ENCODE measurements at regions not wholly inside any gene's neighbourhood (a gene's known extent, or its start where the extent isn't known, plus 50 kb on each side); places are given as distances from the start of the nearest gene placed in this dataset.
"Not testable (repeated sequence)": the region's sequence is repeated elsewhere in the genome, so short reads cannot be mapped to it uniquely, and the experiment has no call there.

- Histone ChIP-seq H3K4me3 (no peak overlapping the region), H3K27me3 (ENCODE audit: low read depth) (no peaks in the 10 kb centered on the region), H3K4me1 (no peaks in the 10 kb centered on the region), H3K36me3 (no peaks in the 10 kb centered on the region), H3K9me3 (no peaks in the 10 kb centered on the region), H3K27ac (no peak overlapping the region)
- TF ChIP-seq, protein P1, sequence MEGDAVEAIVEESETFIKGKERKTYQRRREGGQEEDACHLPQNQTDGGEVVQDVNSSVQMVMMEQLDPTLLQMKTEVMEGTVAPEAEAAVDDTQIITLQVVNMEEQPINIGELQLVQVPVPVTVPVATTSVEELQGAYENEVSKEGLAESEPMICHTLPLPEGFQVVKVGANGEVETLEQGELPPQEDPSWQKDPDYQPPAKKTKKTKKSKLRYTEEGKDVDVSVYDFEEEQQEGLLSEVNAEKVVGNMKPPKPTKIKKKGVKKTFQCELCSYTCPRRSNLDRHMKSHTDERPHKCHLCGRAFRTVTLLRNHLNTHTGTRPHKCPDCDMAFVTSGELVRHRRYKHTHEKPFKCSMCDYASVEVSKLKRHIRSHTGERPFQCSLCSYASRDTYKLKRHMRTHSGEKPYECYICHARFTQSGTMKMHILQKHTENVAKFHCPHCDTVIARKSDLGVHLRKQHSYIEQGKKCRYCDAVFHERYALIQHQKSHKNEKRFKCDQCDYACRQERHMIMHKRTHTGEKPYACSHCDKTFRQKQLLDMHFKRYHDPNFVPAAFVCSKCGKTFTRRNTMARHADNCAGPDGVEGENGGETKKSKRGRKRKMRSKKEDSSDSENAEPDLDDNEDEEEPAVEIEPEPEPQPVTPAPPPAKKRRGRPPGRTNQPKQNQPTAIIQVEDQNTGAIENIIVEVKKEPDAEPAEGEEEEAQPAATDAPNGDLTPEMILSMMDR (IDR thresholded peaks at IDR 0.05) = no peak
- ATAC-seq = no peak
- no peak for DNase-seq
- intact Hi-C loops (cut with DNase I) = no loop called here
Observed at GRCh38 chr7:79652619-79653018, 199.2 kb upstream of the MAGI2 start.

DNA sequence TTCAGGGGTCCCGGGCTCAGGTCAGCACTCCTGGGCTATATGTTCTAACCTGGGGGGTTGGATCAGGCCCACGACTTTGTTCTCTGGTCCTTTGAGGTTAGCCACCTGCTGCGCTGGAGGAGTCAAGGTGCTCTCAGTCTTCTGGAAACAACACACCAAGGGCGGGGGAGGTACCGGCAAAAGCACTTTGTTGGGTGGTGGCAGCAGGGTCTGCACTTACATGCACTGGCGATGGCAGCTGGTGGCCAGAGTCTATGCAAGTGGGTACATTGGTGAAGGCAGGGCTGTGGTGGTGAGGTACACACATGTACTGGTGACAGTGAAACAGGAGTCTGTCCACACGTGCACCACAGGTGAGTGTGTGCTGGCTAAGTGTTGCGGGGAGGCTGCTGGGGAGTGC, 194.2 kb upstream of the MAGI2 start:
- ATAC-seq = no peak

DNA sequence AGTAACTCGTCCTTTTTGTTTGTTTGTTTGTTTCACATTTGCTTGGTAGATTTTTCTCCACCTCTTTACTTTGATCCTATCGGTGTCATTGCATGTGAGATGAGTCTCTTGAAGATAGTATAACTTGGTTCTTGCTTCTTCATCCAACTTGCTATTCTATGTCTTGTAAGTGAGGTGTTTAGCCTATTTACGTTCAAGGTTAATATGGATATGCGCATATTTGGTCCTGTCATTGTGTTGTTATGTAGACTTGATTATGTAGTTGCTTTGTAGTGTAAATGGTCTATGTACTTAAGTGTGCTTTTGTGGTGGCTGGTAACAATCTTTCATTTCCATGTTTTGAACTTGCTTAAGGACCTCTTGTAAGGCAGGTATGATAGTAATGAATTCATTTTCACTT, 192.8 kb upstream of the MAGI2 start:
- no peak overlapping the region for H3K27ac ChIP-seq
- H3K36me3 ChIP-seq = no peaks in the 10 kb centered on the region
- TF ChIP-seq, protein P1 (IDR thresholded peaks at IDR 0.05) = no peak
- DNase-seq (no peak), ATAC-seq (no peak)
- no peaks in the 10 kb centered on the region for H3K27me3 ChIP-seq (ENCODE audit: low read depth)
- no peaks in the 10 kb centered on the region for H3K4me1 ChIP-seq
- no peaks in the 10 kb centered on the region for H3K9me3 ChIP-seq
- intact Hi-C loops (cut with DNase I) = no loop called here
- H3K4me3 ChIP-seq = no peak overlapping the region

More for the DNA sequence above, 194.2 kb upstream of the MAGI2 start:
- Histone ChIP-seq H3K4me1 (no peaks in the 10 kb centered on the region), H3K9me3 (no peaks in the 10 kb centered on the region), H3K27ac (no peak overlapping the region), H3K27me3 (ENCODE audit: low read depth) (no peaks in the 10 kb centered on the region), H3K4me3 (no peak overlapping the region), H3K36me3 (no peaks in the 10 kb centered on the region)
- intact Hi-C loops (cut with DNase I) = no loop called here
- TF ChIP-seq, protein P1 (IDR thresholded peaks at IDR 0.05) = no peak
- DNase-seq = no peak

DNA sequence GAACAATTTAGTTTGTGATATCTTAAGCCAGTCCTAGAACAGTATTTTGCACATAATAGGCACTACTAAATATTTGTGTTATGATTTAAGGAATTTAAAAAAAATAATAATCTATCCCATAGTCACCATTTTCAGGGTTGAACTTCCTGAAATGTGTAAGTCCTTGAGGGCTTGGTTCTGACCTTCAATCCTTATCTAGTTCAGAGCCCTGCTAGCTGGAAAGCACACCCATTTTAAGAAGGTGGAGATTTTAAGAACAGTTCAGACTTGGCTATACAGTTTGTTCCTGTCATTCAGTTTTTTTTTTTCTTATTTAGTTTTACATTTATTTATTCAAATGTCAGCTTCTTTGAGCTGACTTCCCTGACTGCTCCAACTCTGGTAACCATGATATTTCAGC, 183.4 kb upstream of the MAGI2 start:
- H3K27me3 ChIP-seq (ENCODE audit: low read depth) = no peaks in the 10 kb centered on the region
- no peaks in the 10 kb centered on the region for H3K4me1 ChIP-seq
- no peaks in the 10 kb centered on the region for H3K36me3 ChIP-seq
- no peak overlapping the region for H3K27ac ChIP-seq
- DNase-seq = no peak
- no peaks in the 10 kb centered on the region for H3K9me3 ChIP-seq
- TF ChIP-seq, protein P1 (IDR thresholded peaks at IDR 0.05) = no peak
- intact Hi-C loops (cut with DNase I) = no loop called here
- no peak overlapping the region for H3K4me3 ChIP-seq
- ATAC-seq = no peak

DNA sequence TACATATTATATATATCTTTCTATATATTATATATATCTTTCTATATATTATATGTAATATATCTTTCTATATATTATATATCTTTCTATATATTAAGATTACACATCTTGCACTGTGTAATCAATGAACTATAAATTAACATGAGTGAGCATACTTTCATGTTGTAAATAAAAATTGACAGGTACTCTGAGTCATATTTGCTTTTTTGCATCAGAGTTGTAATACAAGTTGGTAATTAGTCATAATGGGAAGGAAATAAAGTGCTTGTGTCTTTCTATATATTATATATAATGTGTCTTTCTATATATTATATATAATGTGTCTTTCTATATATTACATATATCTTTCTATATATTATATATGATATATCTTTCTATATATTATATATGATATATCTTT, 172.5 kb upstream of the MAGI2 start:
- H3K4me1 ChIP-seq; H3K27ac ChIP-seq; H3K27me3 ChIP-seq (ENCODE audit: low read depth); H3K4me3 ChIP-seq; DNase-seq; intact Hi-C loops (cut with DNase I); H3K36me3 ChIP-seq; H3K9me3 ChIP-seq; ATAC-seq: not testable (repeated sequence)

DNA sequence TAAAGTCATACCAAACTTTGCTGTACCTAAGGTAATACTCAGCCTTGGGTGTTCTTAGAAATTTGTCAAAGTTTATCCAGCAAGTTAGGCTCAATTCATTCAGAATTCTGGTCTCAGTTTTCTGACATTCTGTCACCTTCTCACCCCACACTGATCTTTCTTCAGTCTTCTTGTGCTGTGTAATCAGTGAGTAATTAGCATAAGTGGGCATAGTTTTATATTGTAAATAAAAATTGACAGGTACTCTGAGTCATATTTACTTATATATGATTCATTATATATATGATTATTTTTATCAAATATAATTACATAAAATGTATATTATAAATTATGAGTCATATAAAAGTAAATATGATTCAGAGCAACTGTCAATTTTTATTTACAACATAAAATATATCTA, 170.9 kb upstream of the MAGI2 start:
- TF ChIP-seq, protein P1 (IDR thresholded peaks at IDR 0.05) = no peak
- intact Hi-C loops (cut with DNase I) = no loop called here
- Histone ChIP-seq H3K27ac (no peak overlapping the region), H3K4me1 (no peaks in the 10 kb centered on the region), H3K27me3 (ENCODE audit: low read depth) (no peaks in the 10 kb centered on the region), H3K36me3 (no peaks in the 10 kb centered on the region), H3K4me3 (no peak overlapping the region), H3K9me3 (no peaks in the 10 kb centered on the region)
- no peak for DNase-seq
- no peak for ATAC-seq

Measured in lower lobe of right lung (tissue), 2 donors.